HUES48 (cell line): ENCODE measurements at regions not wholly inside any gene's neighbourhood (a gene's known extent, or its start where the extent isn't known, plus 50 kb on each side); places are given as distances from the start of the nearest gene placed in this dataset.
A peak's percentile ranks its signal among the peaks of the same experiment; 100 is the strongest.
"Not testable (repeated sequence)": the region's sequence is repeated elsewhere in the genome, so short reads cannot be mapped to it uniquely, and the experiment has no call there.

Source experiments
- H3K27ac ChIP-seq: one replicate; pipeline ENCODE4 v1.7.0; 2013; ENCODE audit warnings: low read depth, low read length, inconsistent platforms
- H3K27me3 ChIP-seq: 2 replicates; pipeline ENCODE4 v1.6.1; 2013; ENCODE audit warnings: mild to moderate bottlenecking, low read length; ENCODE audit not compliant: control insufficient read depth, insufficient read depth
- H3K36me3 ChIP-seq: 2 replicates; pipeline ENCODE4 v1.6.1; 2013; ENCODE audit warnings: low read length; ENCODE audit not compliant: control insufficient read depth, insufficient read depth
- H3K4me1 ChIP-seq: 2 replicates; pipeline ENCODE4 v1.6.1; 2013; ENCODE audit warnings: mild to moderate bottlenecking, low read length; ENCODE audit not compliant: control insufficient read depth, insufficient read depth
- H3K4me3 ChIP-seq: 2 replicates; pipeline ENCODE4 v1.5.1; 2013; ENCODE audit warnings: mild to moderate bottlenecking, low read depth, low read length
- H3K9ac ChIP-seq: 2 replicates; pipeline ENCODE4 v1.6.1; 2013; ENCODE audit warnings: mild to moderate bottlenecking, low read depth, low read length, moderate library complexity
- H3K9me3 ChIP-seq: 2 replicates; pipeline ENCODE4 v1.6.1; 2013; ENCODE audit warnings: low read length; ENCODE audit not compliant: control insufficient read depth, insufficient read depth

DNA sequence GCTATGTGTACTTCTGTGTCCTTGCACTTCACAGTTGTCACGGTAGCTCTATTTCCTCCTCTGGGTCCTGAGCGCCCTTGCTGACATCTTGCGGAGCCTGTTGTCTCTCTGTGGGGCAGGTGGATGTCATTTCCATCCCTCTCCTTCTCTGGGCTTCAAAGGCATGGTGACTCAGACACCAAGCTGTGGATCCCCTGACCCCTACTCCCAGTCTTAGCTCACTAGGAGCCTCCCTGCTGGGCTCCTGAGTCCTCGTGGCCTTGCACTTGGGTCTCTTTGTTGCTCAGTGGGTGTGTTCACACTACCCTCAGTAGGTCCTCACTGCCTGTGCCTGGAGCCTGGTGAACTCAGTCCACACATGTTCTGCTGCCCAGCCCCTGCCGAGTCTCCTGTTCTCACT is 100.3 kb upstream of the PAX2 start:
- Histone ChIP-seq H3K27me3 (peaks cover 16% of the 10 kb centered on the region; the same call in 1 of the 2 replicates), H3K4me1 (peaks cover 30% of the 10 kb centered on the region), H3K9me3 (no peaks in the 10 kb centered on the region), H3K36me3 (no peaks in the 10 kb centered on the region), H3K4me3 (no peak overlapping the region), H3K27ac (no peak overlapping the region), H3K9ac (no peak overlapping the region)

DNA sequence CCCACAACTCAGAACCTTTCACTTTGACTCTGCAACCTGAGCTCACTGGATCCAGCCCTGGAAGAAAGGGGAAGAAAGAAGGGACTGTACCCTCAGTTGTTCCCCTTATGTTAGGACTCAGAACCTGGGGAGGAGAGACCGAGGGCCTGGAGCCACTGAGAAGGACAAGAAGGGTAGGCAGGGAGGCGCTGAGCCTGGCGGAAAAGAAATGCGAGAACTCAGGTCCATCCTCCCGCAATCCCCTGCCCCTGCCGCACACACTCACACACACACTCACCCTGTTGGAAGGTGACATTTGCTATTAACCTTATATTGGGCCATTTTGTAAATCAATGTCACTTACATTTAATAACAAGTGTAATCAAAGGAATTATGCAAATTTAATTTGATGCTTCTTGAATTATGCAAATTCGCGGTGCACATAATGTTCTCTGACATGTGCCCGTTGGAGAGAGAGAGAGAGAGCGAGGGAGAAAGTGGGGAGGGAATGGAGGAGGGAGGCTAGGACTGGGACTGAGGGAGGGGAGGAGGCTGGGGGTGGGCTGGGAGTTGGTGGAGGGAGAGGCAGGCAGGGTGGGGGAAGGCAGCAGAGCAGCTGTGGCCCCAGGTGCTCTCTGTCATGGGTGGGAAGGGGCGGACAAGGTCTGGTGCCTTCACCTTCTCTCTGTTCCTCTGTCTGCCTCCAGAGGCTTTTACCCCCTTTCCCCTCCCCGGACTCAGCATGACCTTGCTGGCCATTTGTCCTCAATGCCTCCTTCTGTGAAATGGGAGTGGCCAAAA is 99.6 kb upstream of the PAX2 start:
- Histone ChIP-seq H3K4me3 (no peak overlapping the region), H3K36me3 (no peaks in the 10 kb centered on the region), H3K9me3 (no peaks in the 10 kb centered on the region), H3K27ac (no peak overlapping the region), H3K4me1 (peaks cover 30% of the 10 kb centered on the region), H3K9ac (no peak overlapping the region), H3K27me3 (peaks cover 16% of the 10 kb centered on the region; the same call in 1 of the 2 replicates)

DNA sequence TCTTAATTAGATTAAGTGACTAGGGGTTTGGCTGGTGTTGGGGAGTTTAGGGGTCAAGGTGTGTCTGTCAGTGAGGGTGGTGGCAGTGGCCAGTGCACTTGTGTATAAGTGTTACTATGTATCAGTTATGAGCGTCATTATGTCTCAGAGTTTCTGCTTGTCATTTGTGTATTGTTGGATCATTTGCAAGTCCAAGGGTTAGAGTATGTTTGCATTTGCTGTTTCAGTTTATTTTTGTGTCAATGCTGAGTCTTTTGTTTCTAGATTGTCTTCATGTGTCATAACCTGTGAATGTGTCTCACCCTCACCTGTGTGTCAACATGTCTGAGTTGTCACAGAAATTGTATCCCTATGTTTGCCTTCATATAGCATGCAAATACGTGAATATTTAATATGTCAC is 97.5 kb upstream of the PAX2 start:
- Histone ChIP-seq H3K9ac (no peak overlapping the region), H3K4me1 (peaks cover 15% of the 10 kb centered on the region), H3K27me3 (peaks cover 28% of the 10 kb centered on the region)

DNA sequence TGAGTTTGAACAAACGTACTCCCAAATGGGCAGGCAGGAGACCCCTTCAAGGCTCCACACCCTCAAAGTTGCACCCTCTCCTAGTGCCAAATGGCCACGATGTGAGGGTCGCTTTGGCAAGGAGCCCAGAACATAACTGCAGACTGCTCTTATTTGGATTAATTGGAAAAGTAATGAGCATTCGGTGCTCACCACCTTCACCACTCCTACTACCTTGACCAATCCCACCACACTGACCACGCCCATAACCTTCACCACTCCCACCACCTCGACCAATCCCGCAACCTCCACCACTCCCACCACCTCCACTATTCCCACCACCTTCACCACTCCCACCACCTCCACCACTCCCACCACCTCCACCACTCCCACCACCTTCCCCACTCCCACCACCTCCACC is 94.7 kb upstream of the PAX2 start:
- Histone ChIP-seq H3K27ac (no peak overlapping the region), H3K4me3 (no peak overlapping the region), H3K9ac (no peak overlapping the region), H3K27me3 (peaks cover 43% of the 10 kb centered on the region), H3K36me3 (no peaks in the 10 kb centered on the region), H3K9me3 (no peaks in the 10 kb centered on the region), H3K4me1 (peaks cover 17% of the 10 kb centered on the region; the same call in 1 of the 2 replicates)

More for the DNA sequence above, 97.5 kb upstream of the PAX2 start:
- Histone ChIP-seq H3K27ac (no peak overlapping the region), H3K9me3 (no peaks in the 10 kb centered on the region), H3K36me3 (no peaks in the 10 kb centered on the region), H3K4me3 (no peak overlapping the region)

DNA sequence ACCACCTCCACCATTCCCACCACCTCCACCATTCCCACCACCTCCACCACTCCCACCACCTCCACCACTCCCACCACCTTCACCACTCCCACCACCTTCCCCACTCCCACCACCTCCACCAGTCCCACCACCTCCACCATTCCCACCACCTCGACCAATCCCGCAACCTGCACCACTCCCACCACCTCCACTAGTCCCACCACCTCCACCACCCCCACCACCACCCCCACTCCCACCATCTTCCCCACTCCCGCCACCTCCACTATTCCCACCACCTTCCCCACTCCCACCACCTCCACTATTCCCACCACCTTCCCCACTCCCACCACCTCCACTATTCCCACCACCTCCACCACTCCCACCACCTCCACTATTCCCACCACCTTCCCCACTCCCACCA is 94.3 kb upstream of the PAX2 start:
- peaks cover 45% of the 10 kb centered on the region for H3K27me3 ChIP-seq
- not testable (repeated sequence) for H3K9ac ChIP-seq

DNA sequence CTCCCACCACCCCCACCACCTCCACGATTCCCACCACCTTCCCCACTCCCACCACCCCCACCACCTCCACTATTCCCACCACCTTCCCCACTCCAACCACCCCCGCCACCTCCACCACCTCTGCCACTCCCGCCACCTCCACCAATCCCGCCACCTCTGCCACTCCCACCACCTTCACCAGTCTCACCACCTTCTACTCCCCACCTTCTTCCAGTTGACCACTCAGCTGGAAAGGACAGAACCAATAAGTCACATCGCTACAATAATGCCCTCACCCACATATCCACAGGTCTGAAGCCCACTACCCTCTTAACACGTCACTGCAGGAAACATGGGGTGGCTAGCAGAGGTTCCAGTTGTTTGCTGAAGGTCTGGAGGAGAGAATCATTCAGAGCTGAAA is 93.5 kb upstream of the PAX2 start:
- Histone ChIP-seq H3K9me3 (no peaks in the 10 kb centered on the region), H3K36me3 (no peaks in the 10 kb centered on the region), H3K4me1 (peaks cover 13% of the 10 kb centered on the region; the same call in 1 of the 2 replicates), H3K4me3 (no peak overlapping the region), H3K27ac (no peak overlapping the region), H3K9ac (no peak overlapping the region), H3K27me3 (peaks cover 53% of the 10 kb centered on the region)

More for the DNA sequence above, 94.3 kb upstream of the PAX2 start:
- H3K27ac ChIP-seq, H3K9me3 ChIP-seq, H3K36me3 ChIP-seq, H3K4me3 ChIP-seq: not testable (repeated sequence)
- peaks cover 18% of the 10 kb centered on the region; the same call in 1 of the 2 replicates for H3K4me1 ChIP-seq

DNA sequence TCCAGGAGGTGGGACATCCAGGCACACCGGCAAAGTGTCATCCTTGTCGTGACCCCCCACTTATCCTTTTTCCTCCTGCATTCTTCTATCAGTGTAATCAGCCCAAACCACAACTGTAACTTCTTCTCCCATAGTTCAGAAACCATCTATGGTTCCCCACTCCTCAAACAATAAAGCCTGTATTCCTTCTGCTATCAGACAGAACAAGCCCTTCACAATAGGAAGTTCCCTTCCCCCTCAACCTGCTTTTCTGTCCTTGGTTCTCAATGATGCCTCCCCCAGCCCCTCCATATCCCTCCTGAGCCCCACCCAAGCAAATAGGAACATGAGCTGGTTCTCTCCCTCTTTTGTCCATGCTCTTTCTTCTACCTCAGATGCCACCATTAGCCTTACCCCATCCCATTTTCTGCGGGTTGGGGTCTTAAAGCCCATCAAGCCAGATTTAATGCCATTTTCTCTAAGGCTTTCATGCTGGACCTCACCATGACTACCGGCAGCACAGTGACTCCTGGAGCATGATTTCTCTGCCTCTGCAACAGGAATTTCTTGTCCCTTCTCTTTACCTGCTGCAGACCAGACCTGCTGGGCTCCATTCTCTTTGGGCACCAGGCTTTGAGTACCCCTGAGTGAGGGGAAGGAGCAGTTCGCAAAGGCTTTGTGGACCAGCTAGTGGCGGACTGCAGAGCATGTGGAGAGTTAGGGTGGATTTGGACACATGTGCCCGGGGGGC is 92.8 kb upstream of the PAX2 start:
- Histone ChIP-seq H3K27me3 (peaks cover 59% of the 10 kb centered on the region), H3K36me3 (no peaks in the 10 kb centered on the region), H3K4me3 (no peak overlapping the region)

DNA sequence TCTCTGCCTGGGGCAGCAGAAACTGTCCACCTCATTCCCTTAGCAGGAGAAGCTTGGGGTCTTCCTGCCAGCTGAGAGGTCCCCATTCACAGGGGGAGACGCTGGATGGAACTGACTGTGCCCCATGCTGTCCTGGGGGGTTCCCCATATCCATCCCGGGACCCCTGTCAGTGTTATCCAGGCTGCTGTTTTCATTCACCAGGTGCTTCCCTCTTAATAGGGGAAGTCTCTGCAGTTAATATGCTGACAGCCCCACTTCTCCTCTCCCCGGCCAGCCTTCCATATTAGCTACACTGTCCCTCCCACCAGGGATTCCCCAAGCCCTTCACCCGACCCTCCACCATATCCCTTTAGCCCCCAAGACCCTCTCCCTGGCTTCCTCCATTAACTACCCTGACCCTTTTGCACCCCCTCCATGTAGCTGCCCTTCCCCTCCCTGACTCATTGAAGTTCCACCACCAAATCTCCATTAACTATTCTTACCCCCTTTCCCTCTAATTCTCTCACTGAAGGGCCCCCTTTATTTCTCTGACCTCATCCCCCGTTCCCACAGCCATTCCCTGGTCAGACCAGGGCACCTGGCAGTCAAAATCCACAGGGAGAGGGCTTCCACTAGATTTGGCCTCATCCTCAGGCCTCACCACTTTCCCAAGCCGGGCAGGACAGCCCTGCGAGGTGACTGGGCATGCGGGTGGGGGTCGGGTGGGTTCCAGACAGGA is 92.0 kb upstream of the PAX2 start:
- Histone ChIP-seq H3K4me1 (peaks cover 13% of the 10 kb centered on the region; the same call in 1 of the 2 replicates), H3K36me3 (no peaks in the 10 kb centered on the region), H3K27ac (no peak overlapping the region), H3K9ac (no peak overlapping the region), H3K27me3 (peaks cover 68% of the 10 kb centered on the region), H3K9me3 (no peaks in the 10 kb centered on the region), H3K4me3 (peak overlapping the region; percentile 66; the same call in 1 of the 2 replicates)

More for the DNA sequence above, 92.8 kb upstream of the PAX2 start:
- Histone ChIP-seq H3K9me3 (no peaks in the 10 kb centered on the region), H3K9ac (no peak overlapping the region), H3K4me1 (peaks cover 13% of the 10 kb centered on the region; the same call in 1 of the 2 replicates), H3K27ac (no peak overlapping the region)

DNA sequence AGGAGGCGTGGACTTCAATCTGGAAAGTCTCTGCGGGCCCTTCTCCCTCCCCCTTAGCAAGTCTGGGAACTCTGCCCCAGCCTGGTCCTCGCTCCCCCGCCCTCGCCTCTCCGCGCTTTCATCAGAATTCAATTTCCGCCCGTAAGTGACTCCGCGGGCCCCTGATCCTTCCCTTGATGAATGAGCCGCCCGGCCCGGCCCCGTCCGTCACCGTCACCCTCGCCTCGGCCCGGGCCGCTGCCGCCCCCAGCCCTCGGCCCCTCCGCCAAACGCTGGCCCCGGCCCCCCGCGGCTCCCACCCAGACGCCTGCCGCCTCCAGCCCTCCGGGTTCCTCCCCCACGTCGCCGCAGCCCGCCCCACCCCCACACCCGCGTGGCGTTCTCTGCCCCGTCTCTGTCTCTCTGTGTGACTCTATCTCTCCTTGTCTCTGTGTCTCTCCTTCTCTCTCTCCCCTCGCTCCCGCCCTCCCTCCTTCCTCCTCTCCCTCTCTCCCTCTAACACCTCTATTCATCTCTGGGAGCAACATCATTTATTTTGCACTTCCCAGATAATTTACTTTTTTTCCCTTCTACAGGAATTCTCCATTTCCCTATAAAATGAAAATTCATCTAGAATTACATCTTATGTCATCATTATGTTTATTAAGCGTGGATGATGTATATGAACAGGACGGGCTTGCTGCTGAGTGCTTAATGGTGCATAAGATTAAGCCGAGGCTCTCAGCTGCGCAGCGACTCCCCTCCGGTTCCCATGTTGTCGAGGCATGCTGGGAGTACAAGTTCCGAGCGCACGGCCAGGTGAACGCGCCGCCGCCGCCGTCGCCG is 91.2 kb upstream of the PAX2 start:
- peak overlapping the region; percentile 66 for H3K4me3 ChIP-seq

DNA sequence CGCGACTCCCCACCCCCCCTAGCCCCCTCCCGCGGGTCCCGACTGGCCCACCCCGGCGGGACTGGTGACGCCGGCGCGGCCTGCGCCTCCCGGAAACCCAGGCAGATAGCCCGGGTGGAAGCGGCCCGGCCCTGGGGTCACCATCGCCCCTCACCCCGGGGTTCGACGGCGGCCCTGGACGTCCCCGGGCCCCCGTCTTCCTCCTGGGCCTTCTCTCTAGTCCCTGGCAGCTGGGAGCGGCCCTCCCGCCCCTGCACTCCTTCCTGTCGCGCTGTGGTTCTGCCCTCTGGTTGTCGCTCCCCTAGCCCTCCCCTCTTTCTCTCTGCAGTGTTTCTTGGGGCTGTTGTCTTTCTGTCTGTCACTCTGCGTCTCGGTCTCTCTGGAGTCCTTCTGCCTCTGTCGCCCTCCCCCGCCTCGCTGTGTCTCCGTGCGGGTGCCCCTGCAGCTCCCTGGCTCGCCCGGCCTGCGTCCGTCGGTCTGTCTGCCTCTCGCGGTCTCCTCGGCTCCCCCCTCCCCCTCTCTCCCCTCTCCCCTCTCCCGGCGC is 90.5 kb upstream of the PAX2 start:
- peak overlapping the region; percentile 66 for H3K4me3 ChIP-seq
- H3K27ac ChIP-seq = no peak overlapping the region
- H3K27me3 ChIP-seq = peaks cover 77% of the 10 kb centered on the region
- H3K9me3 ChIP-seq = no peaks in the 10 kb centered on the region
- H3K9ac ChIP-seq = no peak overlapping the region
- no peaks in the 10 kb centered on the region for H3K36me3 ChIP-seq
- H3K4me1 ChIP-seq = peaks cover 17% of the 10 kb centered on the region

More for the DNA sequence above, 91.2 kb upstream of the PAX2 start:
- no peaks in the 10 kb centered on the region for H3K9me3 ChIP-seq
- H3K27me3 ChIP-seq = peaks cover 73% of the 10 kb centered on the region
- no peak overlapping the region for H3K9ac ChIP-seq
- peaks cover 13% of the 10 kb centered on the region; the same call in 1 of the 2 replicates for H3K4me1 ChIP-seq
- H3K36me3 ChIP-seq = no peaks in the 10 kb centered on the region
- H3K27ac ChIP-seq = no peak overlapping the region
